GM12878 (cell line): ENCODE measurements at regions not wholly inside any gene's neighbourhood (a gene's known extent, or its start where the extent isn't known, plus 50 kb on each side); places are given as distances from the start of the nearest gene placed in this dataset.
"Not testable (repeated sequence)": the region's sequence is repeated elsewhere in the genome, so short reads cannot be mapped to it uniquely, and the experiment has no call there.

Source experiments
- BCL11A ChIP-seq: IDR thresholded peaks from 2 replicates; pipeline ENCODE4 v1.6.1; 2011; ENCODE audit warnings: low read depth, low read length
- CTCF ChIP-seq, 3 experiments: IDR thresholded peaks in 2 of 3; conservative IDR thresholded peaks in 1 of 3; 2 replicates each; pipeline ENCODE4 v1.5.1; 2011; ENCODE audit warnings: low read depth in 3 of 3, low read length in 3 of 3, mild to moderate bottlenecking in 3 of 3, control low read depth in 2 of 3, moderate library complexity in 2 of 3, inconsistent platforms in 1 of 3, mixed read lengths in 1 of 3; ENCODE audit not compliant: control insufficient read depth in 2 of 3, insufficient read depth in 1 of 3; ENCODE audit errors: extremely low read depth in 1 of 3
- E4F1 ChIP-seq: fragments of 450-650 bp; IDR thresholded peaks from 2 replicates; pipeline ENCODE4 v1.6.1; 2018; ENCODE audit warnings: borderline replicate concordance, mild to moderate bottlenecking; ENCODE audit not compliant: partially characterized antibody
- EP300 ChIP-seq, 2 experiments: fragments of 150-350 bp in 1 of 2; IDR thresholded peaks; 2 replicates each; pipeline ENCODE4 v1.6.1; 2011 to 2012; ENCODE audit warnings: low read depth in 2 of 2, low read length in 2 of 2, borderline replicate concordance in 1 of 2, improper control_type of control experiment in 1 of 2, inconsistent platforms in 1 of 2; ENCODE audit not compliant: control insufficient read depth in 1 of 2
- NBN ChIP-seq: fragments of 450-650 bp; IDR thresholded peaks from 2 replicates; pipeline ENCODE4 v1.6.1; 2016
- POLR2A ChIP-seq: IDR thresholded peaks from 2 replicates; pipeline ENCODE4 v1.6.1; 2011; ENCODE audit warnings: low read depth, mild to moderate bottlenecking, low read length
- POLR2AphosphoS2 ChIP-seq: IDR thresholded peaks from 2 replicates; pipeline ENCODE4 v1.6.1; 2011; ENCODE audit warnings: low read depth, mild to moderate bottlenecking, low read length, improper control_type of control experiment, moderate library complexity
- RCOR1 ChIP-seq: conservative IDR thresholded peaks from 2 replicates; pipeline ENCODE4 v1.6.1; 2012; ENCODE audit warnings: low read depth, low read length, improper control_type of control experiment
- RELA ChIP-seq: fragments of 450-650 bp; IDR thresholded peaks from 2 replicates; pipeline ENCODE4 v1.8.0; 2014; ENCODE audit warnings: borderline replicate concordance; ENCODE audit not compliant: partially characterized antibody
- SMARCA5 ChIP-seq: fragments of 450-650 bp; IDR thresholded peaks from 2 replicates; pipeline ENCODE4 v1.6.1; 2017; ENCODE audit warnings: mild to moderate bottlenecking
- ZNF274 ChIP-seq: IDR thresholded peaks from one replicate; pipeline ENCODE4 v1.8.0; 2011; ENCODE audit not compliant: insufficient read length, insufficient read depth
- ZNF384 ChIP-seq: IDR thresholded peaks from 2 replicates; pipeline ENCODE4 v1.6.1; 2012; ENCODE audit warnings: low read depth, mild to moderate bottlenecking, low read length, improper control_type of control experiment, borderline replicate concordance
- TF ChIP-seq, protein P1 (sequence below): IDR thresholded peaks from 2 replicates; pipeline ENCODE4 v1.6.1; 2011; ENCODE audit warnings: low read depth, low read length, improper control_type of control experiment, borderline replicate concordance
- TF ChIP-seq, protein P2 (sequence below): fragments of 450-650 bp; formaldehyde crosslinking; IDR thresholded peaks from 2 replicates; pipeline ENCODE4 v1.4.0; 2020; ENCODE audit warnings: mild to moderate bottlenecking, moderate library complexity

DNA sequence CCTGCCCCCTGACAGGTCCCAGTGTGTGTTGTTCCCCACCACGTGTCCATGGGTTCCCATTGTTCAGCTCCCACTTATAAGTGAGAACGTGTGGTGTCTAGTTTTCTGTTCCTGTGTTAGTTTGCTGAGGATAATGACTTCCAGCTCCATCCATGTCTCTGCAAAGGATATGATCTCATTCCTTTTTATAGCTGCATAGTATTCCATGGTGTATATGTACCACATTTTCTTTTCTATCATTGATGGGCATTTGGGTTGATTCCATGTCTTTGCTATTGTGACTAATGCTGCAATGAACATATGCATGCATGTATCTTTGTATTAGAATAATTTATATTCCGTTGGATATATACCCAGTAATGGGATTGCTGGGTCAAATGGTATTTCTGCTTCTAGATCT, 108.0 kb upstream of the KCNK1 start:
- TF ChIP-seq, protein P1, sequence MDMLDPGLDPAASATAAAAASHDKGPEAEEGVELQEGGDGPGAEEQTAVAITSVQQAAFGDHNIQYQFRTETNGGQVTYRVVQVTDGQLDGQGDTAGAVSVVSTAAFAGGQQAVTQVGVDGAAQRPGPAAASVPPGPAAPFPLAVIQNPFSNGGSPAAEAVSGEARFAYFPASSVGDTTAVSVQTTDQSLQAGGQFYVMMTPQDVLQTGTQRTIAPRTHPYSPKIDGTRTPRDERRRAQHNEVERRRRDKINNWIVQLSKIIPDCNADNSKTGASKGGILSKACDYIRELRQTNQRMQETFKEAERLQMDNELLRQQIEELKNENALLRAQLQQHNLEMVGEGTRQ = not testable (repeated sequence)
- not testable (repeated sequence) for TF ChIP-seq CTCF (IDR thresholded peaks at IDR 0.05 in 2 of 3, conservative IDR thresholded peaks at IDR 0.05 in 1 of 3; ENCODE audit: control insufficient read depth in 2 of 3, extremely low read depth in 1 of 3, insufficient read depth in 1 of 3, low read depth in 3 of 3, low read length in 3 of 3); NBN; ZNF384; ZNF274; RCOR1; E4F1; POLR2AphosphoS2; POLR2A; EP300 (IDR thresholded peaks at IDR 0.05; ENCODE audit: borderline replicate concordance in 1 of 2, control insufficient read depth in 1 of 2, low read depth in 2 of 2, low read length in 2 of 2); RELA; BCL11A; SMARCA5
- TF ChIP-seq, protein P2, sequence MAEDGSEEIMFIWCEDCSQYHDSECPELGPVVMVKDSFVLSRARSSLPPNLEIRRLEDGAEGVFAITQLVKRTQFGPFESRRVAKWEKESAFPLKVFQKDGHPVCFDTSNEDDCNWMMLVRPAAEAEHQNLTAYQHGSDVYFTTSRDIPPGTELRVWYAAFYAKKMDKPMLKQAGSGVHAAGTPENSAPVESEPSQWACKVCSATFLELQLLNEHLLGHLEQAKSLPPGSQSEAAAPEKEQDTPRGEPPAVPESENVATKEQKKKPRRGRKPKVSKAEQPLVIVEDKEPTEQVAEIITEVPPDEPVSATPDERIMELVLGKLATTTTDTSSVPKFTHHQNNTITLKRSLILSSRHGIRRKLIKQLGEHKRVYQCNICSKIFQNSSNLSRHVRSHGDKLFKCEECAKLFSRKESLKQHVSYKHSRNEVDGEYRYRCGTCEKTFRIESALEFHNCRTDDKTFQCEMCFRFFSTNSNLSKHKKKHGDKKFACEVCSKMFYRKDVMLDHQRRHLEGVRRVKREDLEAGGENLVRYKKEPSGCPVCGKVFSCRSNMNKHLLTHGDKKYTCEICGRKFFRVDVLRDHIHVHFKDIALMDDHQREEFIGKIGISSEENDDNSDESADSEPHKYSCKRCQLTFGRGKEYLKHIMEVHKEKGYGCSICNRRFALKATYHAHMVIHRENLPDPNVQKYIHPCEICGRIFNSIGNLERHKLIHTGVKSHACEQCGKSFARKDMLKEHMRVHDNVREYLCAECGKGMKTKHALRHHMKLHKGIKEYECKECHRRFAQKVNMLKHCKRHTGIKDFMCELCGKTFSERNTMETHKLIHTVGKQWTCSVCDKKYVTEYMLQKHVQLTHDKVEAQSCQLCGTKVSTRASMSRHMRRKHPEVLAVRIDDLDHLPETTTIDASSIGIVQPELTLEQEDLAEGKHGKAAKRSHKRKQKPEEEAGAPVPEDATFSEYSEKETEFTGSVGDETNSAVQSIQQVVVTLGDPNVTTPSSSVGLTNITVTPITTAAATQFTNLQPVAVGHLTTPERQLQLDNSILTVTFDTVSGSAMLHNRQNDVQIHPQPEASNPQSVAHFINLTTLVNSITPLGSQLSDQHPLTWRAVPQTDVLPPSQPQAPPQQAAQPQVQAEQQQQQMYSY (CRISPR knock-in tag) = not testable (repeated sequence)
